ENCODE measurements at regions not wholly inside any gene's neighbourhood (a gene's known extent, or its start where the extent isn't known, plus 50 kb on each side); places are given as distances from the start of the nearest gene placed in this dataset.

DNA sequence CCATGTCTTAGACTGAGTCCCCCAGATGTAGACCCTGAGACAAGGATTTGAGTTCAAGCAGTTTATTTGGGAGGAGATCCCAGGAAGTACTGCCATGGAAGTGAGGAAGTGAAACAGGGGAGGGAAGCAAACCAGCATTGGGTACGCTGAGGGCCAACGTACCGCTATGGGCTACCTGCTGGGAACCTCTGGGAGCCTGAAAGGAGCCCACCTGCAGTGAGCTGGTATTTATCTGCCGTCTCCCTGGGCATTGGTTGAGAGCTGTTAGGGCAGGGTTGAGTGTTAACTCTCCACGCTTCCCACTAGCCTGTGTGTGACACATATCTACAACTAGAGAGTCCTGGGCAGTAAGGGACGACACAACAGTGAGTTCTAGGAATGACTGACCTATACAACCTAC lies 131.6 kb upstream of the SLC24A2 start:
- TF ChIP-seq CTCF (IDR thresholded peaks at IDR 0.05), result no peak
- TF ChIP-seq EP300 (IDR thresholded peaks at IDR 0.05), result no peak
- TF ChIP-seq CHD2 (IDR thresholded peaks at IDR 0.05; ENCODE audit: low read length, partially characterized antibody), result no peak
- TF ChIP-seq HOXB5 (CRISPR knock-in tag; IDR thresholded peaks at IDR 0.05), result no peak
- TF ChIP-seq CEBPB (IDR thresholded peaks at IDR 0.05), result no peak
- TF ChIP-seq KDM1A (IDR thresholded peaks at IDR 0.05; ENCODE audit: low read depth), result no peak
- no peak for TF ChIP-seq POLR2A (IDR thresholded peaks at IDR 0.05; ENCODE audit: low read length)
- no peak for TF ChIP-seq EHF (CRISPR knock-in tag; IDR thresholded peaks at IDR 0.05)
